GM19043 (cell line): ENCODE measurements at regions not wholly inside any gene's neighbourhood (a gene's known extent, or its start where the extent isn't known, plus 50 kb on each side); places are given as distances from the start of the nearest gene placed in this dataset.

ENCODE experiments used
- ATAC-seq: cut with Tn5 transposase; IDR thresholded peaks from one replicate; pipeline ENCODE4 v1.9.1; 2021; ENCODE audit warnings: low read depth; ENCODE audit not compliant: unreplicated experiment

DNA sequence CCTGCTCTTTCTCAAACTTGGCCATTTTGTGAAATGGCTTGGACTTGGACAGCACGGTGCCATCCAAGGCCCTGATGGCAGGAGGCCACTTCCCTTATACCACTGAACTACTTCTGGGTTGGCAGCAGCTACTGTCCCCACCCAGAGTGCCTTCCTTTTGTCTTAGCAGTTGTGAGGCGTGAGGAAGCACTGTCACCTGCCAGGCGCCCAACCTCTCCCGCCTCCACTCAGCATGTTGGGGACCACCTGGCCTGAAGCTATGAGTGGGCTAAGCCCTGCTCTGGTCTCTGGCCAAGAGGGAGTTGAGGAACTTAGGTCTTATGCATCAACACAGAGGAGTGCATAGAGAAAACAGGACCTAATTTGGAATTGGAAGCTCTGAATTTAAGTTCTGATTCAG lies 276.0 kb downstream of the ENC1 start:
- no peak for ATAC-seq

DNA sequence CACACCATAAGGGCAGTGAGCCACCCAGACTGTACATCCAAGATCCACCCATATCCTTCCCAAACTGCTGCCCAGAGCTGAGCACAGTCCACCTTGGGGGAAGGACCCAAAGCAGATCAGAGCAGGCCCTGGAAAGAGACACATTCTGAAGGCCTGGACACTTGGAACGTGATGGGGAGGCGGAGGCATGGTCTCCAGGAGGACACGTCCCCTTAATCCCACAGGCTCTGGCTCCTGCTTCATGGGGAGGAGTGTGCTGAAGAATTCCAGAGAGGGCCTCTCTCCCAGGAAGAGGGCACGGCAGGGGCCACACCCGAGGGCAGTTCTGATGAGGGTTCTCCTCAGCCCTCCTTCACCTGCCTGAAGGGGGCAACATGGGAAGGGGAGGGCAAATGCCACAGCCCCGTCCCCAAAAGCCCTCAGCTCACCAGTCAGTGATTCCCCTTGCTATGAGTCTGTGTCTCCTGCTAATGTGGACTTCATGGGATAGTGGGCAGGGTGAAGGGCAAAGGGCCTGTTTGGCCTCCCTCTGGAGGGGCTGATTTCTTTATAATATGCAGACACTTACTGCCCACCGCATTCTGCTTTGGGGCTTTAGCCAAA lies 276.8 kb downstream of the ENC1 start:
- ATAC-seq: no peak

DNA sequence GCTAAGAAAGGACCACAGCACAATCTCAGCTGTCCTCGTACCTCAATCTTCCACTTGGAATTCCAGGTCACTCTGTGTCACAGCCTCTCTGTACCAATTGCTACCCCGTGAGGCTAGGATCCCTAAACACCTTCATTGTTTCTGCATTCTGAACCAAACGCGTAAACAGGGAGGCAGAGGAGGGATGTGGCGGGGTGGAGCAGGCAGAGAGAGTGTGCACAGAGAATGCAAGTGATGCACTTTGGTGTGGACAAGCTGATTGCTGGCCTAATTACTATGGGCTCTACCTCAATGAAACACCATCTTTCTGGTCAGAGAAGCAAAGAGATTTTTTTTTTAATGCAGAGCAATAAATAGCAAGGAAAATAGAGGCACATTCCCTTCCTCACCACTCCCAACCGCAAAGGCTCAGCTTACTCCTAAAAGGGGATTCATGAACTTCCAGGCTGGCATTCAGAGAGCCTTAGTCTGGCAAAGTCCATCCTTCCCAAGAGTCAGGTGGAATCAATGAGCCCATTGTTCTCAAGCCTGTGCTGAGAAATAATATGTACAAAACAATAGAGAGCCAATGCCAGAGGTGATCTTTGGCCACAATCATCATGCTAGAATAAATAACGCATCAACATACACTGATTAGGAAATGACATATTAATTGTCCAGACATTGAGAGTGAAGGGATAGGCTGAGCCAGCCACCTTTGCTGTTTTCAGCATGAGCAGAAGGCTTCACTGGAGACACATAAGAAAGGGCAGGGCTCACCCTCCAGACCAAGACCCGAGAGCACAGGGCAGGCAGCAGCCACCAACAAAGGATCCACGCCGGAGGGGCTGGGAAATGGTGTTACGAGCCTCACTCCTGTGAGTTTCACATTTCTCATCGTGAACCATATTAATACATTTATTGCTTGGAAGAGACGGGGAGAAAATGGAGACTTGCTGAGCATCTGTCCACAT lies 278.8 kb downstream of the ENC1 start:
- no peak for ATAC-seq

DNA sequence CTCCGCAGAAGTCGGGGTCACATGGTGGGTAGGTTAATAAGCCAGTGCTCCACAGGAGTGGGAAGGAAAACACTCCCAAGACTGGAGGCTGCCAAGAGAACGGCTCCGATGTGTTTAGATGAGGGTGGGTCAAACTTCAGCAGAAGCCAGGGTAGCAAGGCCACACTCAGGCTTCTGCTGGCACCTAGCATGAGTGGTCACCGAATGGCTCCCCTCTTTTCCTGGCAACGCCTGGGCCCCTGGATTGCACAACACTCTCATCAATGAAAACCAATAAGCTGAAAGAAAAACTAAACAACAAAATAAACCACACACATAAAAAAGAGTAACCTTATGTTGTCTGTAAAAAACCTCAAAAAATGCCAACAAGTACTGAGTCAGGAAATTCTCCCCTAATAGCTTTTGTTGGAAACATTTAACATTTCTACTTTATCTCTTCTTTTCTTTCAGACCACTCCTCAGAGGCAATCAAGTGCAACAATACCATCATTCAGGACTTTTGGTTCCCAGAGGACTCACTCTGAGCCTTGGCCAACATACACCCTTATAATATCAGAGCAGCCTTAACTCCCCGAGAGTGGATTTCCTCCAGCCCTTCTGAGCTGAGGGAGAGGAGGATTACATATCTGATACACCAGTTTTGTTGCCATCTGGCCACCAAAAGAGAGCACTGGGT lies 279.9 kb downstream of the ENC1 start:
- no peak for ATAC-seq

DNA sequence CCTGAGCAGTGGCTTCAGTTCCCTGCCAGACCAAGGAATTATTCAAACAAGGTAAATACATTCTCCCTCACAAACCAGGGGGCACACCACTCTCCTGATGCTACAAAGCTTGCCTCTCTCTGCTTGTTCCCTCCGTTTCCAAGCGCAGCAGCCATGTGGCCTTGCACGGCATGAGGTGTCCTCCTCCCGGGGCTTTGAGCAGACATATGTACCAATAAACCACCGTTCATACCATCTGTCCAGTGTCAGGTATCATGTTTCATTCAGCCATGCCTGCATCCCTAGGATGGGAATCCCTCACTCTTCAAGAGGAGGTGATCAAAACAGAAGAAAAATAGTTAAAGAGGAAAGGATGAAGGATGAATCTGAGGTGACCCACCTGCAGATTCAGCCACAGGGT lies 282.7 kb downstream of the ENC1 start:
- ATAC-seq: no peak

DNA sequence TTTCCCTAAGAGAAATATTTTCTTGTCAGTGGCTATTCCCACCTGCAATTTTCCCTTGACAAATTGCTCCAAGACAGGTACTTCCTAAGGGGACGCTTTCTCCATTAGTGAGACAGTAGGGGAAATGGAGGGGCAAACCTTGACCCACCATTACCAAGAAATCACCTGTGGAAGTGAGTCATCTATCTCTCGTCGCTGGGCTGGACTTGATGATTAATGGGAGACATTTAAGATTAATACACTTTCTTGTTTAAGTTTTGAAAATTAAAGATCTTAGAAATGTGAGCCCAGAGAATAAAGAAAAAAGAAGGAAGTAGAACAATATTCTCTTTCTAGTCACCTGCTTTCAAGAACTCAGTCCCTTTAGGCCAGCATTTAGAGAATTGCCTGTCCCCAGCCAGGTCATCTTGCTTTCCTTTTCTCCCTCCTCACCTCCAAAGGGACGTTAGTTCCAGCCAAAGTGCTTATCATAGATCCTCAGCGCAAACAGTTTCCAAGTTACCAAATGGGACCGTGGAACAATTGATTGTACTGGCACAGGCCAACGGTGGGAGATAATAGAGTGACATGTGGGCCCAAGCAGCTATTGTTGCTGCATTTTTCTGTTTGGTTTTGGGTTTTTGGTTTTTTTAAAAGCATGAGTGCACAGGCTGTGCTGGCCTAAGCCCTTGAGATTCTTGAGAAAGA lies 284.4 kb downstream of the ENC1 start:
- no peak for ATAC-seq

DNA sequence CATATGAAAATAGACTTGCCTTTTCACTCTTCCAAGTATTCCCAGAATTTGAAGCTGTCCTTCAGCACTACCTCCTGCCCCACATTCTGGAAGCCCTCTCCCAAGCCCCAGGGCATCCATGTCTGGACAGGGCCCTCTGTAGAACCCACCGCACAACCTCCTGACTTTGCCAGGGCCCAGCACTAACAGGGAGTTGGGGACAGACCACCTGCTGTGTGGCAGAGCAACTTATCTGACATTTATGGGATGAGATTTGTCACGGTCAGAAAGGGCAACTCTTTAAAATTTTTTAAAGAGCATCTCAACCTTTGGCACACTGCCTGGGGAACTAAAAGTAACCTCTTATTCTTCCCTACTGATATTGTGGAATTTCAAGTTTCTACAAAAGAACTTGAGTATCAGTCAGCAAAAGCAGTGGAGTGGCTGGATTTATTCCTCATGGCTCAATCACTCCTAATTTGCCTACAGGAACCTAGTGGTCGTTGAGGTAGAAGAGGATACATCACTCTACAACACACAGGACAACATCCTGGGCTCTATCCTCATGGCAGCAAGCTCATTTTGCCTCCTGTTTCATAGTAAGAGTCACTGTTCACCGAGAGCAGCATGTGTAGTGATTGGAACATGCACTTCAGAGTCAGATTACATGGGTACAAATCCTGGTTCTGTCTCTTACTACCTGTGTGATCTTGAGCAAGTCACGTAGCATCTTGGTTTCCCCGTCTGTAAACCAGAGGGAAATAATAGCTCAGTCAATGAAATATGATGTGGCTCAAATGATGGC lies 285.3 kb downstream of the ENC1 start:
- no peak for ATAC-seq

DNA sequence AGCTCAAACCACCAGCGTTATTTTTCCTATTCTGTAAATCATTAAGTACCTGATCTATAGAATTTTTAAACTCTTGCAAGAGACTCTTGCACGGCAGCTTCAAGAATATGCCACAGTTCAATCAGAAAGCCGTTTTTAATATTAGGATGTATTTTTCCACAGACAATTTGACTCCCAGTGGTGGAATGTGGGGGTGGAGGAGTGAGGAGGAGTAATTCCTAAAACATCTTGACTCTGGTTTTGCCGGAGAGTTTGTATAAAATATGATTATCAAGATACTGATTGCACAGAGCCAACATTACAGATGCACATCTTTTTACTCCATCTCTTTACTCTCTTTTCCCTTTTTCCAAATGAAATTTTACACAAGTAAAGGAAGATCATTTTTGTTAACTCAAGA lies 288.3 kb downstream of the ENC1 start:
- ATAC-seq: no peak

DNA sequence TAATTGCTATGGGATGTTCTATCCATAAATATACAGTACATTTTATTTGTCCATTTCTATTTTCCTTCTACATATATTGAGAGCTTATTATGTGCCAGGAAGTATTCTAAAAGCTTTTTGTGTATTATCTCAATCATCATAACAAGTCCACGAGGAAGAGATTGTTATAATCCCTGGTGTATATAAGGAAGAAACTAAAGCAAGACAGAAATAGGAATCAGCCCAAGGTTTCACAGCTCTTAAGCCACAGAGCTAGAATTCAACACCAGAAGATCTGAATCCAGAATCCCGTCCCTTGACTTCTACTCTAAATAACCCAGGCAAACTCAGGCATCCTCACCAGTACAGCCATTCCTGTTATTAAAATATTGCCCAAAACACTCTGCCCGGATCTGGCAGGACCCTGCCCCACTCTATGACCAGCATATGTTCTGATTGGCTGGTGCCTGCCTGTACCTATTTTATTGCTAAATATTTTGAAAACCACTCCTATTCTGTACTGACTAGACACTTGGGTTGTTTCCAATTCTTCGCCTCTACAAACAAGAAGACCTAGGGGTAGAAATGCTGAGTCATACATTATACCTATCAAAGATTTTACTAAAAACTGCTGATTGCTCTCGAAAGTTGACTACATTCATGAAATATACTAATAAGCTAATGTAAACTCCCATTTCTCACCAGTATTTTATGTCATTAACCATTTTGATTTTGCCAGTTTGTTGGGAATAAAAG lies 297.4 kb downstream of the ENC1 start:
- ATAC-seq: no peak

DNA sequence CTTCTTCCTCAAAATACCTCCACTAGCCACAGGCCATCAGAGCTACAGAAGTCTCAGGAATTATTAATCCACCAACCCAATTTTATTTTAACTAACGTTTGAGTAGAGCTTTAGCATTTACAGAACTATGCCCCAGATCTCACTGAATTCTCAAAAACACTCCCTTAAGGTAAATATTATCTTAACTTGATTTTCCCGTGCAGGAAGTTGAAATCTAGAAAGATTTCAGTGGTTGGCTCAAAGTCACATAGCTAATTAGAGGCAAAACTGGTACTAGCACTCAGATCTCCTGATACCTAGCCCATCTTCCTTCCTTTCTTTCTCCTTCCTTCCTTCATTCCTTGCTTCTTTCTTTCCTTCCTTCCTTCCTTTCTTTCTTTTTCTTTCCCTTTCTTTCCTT lies 298.3 kb downstream of the ENC1 start:
- ATAC-seq: no peak

DNA sequence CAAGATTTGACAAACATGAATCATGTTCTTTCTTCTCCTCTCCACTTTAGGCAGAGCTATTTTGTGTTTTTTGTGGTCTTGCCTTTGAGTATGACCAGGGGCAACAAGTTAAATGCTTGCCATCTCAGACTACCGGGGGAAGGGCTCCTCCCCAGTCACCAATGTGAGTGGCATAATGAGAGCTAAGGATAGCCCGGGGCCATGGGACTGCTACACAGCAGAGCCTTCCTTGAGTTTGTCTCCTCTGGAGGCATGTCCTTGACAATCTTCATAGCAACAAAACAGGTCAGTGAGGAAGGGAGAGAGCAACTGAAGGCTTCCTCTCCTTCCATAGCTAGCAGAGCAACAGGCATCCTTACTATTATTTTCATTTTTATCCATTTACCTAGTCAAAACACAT lies 299.3 kb downstream of the ENC1 start:
- ATAC-seq: no peak

DNA sequence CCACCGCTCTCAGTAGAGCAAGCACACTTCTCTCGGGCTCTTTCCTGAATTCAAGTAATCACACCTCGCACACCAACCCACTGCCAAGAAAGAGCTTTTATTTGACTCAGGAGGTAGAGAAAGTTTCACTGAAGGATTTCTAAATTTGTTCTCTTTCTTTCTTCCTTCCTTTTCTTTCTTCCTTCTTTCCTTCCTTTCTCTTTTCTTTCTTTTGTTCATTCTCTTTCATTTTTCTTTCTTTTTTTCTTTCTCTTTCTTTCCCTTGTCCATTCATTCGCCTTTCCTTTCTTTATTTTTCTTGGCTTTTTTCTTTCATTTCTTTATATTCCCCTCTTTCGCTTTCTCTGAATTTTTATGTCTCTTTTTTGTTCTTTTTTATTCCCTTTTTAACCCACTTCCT lies 300.1 kb downstream of the ENC1 start:
- ATAC-seq: no peak

DNA sequence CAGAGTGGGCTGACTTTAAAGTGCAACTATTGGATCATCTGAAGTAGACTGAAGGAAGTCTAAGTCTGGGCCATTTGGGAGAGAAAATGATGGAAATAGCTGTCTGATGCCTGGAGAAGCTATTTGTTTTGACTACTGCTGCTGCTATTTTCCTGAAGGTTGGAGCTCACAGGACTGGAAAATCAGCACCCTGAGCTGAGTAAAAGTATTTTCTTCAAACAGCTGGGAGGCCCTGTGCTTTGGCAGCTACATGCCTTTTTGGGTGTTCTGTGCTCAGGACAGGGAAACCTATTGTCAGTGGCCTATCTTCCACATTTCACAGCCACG lies 302.6 kb downstream of the ENC1 start:
- no peak for ATAC-seq

DNA sequence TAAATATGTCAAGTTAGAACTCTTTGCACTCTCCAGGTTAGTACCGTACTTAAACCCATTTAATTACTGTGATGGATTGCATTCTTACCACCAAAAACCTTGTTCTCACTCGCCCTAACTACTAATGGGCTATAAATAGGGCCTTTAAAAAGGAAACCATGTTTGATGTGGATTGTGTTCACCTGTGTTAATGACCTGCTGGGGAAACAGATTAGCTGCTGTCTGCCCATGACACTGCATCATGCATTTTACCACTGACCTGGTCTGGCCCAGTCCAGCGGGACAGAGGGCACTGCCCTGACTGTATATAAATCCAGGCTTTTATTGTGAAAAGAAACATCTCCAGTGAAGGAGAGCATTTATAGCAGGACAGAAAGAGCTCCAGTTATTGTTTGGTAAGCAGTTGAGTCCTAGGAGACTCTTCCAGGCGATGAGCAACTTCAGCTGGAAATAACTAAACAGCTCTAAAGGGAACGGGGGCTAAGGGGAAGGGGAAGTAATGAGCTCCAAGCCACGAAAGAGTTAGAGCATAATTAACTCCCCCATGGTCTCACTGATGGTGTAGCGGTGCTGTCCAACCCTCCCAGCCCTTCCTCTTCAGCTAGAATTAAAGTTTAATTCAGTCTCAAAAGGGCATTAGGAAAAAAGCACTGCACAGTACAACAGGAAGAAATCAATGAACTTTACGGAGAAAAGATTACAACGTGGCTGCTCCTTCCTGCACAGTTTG lies 303.1 kb downstream of the ENC1 start:
- no peak for ATAC-seq

DNA sequence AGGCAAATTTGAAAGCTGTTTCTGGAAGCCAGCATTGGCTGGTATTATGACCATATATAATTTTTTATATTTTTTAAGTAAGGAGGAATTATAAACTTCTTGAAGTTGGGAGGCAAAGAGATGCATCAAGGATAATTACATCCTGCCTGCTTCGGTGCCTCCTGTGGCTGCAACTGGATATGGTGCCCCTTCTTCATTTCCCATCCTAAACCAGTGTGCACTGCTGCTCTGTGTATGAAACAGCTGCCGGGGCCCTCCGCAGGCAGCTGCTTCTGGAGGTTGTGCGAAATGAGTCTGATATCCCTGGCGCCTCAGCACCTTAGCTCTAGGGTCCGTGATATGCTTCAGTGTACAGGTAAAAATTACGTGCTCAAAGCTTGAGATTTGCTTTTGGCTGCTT lies 304.2 kb downstream of the ENC1 start:
- no peak for ATAC-seq

DNA sequence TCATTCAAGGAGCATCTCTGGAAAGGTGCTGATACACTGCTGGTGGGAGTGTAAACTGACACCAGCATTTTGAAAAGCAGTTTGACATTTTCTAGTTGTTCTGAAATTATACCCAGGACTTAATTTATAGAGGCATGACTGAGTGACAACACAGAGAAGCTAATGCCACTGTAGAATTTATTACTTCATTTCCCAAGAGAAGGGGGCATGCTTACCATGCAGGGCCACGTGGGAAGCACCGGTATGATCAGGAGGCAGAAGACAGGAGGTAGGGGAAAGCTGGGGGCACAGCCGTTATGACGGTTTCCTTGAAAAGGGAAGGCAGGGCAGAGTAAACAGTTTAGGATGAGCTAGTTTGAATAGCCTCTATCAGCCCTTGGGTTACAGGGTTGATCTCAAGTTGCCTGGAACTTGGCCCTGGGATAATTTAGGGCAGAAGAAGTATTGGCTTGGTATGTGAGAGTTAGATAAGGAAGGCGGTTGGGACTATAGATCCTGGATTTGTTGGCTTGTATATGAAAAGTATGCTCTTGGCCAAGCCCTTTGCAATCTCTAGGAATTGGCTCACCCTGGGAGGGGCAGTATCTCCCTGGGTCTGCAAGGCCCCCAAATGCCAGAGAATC lies 305.7 kb downstream of the ENC1 start:
- ATAC-seq: no peak

DNA sequence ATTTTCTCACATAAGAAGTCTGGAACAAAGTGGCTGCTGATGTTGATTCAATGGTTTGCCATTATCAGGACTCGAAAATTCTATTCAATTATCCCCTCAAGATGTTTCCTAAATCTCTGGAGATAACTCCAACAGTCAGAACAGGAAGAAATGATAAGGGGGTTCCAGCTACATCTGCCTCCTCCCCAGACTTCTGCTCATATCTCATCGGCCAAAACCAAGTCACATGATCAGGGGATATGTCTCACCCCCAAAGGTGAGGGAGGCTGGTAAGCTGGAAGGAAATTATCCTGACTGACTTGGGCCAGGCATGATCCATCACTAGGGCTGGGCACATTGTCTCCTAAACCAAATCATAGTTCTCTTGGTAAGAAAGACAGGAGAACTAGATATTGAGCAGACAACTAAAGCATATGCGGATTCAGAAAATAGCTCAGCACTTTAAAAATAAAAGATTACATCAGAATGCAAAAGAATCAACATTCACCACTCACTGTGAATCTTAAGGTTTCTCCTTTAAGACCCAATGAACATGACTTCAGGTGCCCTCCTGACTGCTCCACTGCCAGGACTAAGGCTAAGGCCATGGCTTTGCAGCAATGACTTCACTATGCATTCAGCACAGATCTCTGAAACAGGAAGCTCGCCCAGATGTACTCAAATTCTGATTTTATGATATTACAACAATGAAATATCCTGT lies 306.3 kb downstream of the ENC1 start:
- no peak for ATAC-seq

DNA sequence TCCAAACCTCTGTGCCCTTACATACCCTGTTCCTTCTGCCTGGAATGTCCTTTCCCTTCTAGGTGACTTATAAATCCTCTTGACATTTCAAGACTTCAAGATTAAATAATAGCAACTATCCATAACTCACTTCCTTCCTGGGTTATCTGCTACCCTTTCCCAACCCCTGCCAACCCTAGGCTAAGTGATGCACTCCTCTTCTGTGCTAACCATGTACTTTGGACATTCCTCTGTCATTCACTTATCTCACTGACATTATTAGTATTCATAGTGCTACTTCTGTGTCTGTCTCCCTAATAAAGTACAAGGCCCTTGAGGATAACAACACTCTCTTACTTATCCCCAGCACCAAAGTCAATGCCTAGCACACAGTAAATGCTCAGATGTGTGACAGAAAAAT lies 307.1 kb downstream of the ENC1 start:
- ATAC-seq: no peak
